HG03175 (cell line): ENCODE measurements at regions not wholly inside any gene's neighbourhood (a gene's known extent, or its start where the extent isn't known, plus 50 kb on each side); places are given as distances from the start of the nearest gene placed in this dataset.

ENCODE experiments used
- ATAC-seq: cut with Tn5 transposase; IDR thresholded peaks from one replicate; pipeline ENCODE4 v1.9.1; 2021; ENCODE audit warnings: mild to moderate bottlenecking, moderate library complexity; ENCODE audit not compliant: unreplicated experiment

- no peak for ATAC-seq
Measured at GRCh38 chr15:61301701-61302100, 72.6 kb upstream of the RORA start.

DNA sequence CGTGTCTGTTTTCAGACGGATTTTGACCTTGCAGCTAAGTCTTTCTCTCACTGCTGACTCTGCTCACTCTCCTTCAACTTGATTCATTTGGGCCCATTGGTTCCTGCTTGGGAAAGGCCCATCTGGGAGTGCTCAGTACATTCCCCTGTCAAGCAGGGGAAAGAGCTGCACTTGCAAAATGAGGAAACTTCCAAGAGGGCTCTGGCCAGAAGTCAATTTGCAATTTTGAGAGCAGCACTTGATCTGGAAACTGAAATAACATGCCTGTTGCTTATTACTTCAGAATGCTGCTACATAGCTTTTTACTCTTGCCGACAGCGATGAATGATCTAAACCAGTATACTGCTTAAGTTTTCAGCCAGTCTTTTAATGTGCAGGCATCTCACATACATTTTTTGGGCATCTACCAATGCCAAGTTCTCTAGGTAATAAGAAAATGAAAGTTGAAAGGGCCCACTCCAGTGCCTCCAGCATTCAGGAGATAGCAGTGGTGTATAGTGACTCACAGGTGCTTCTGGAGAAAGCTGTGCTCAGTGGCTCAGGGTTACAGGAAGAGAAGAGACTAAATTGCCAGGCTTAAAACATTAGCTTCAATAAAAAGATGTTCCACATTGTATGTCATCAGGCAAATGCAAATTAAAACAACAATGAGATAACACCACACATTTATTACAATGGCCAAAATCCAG is 70.1 kb upstream of the RORA start:
- ATAC-seq, result no peak

- no peak for ATAC-seq
Measured at GRCh38 chr15:61295239-61295638, 66.1 kb upstream of the RORA start.

DNA sequence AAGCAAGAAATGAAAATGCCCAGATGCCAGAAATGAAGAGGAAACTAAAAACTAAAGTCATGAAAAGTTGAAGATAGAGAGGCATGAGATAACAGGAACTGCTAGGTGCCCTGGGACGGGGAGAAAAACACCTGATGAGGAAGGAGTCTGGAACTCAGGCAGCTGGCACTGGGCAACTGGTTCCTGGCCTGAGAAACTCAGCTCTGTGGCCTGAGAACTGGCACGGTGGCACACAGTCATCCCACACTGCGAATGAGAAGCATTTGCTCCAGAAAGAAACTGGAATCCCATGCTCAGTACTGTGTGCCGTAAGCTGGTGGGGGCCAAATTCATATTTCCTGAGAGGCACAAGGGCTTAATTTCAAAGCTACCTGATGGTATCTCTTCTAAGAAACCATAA is 53.6 kb upstream of the RORA start:
- ATAC-seq, result no peak

DNA sequence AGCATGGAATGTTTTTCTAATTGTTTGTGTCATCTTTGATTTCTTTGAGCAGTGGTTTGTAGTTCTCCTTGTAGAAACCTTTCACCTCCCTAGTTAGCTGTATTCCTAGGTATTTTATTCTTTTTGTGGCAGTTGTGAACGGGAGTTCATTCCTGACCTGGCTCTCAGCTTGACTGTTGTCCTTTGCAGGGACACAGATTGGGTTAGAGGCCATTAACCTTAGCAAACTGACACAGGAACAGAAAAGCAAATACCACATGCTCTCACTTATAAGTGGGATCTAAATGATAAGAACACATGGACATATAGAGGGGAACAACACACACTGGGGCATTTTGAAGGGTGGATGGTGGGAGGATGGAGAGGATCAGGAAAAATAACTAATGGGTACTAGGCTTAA is 52.2 kb upstream of the RORA start:
- ATAC-seq, result no peak
